ENCODE measurements at regions not wholly inside any gene's neighbourhood (a gene's known extent, or its start where the extent isn't known, plus 50 kb on each side); places are given as distances from the start of the nearest gene placed in this dataset.

DNA sequence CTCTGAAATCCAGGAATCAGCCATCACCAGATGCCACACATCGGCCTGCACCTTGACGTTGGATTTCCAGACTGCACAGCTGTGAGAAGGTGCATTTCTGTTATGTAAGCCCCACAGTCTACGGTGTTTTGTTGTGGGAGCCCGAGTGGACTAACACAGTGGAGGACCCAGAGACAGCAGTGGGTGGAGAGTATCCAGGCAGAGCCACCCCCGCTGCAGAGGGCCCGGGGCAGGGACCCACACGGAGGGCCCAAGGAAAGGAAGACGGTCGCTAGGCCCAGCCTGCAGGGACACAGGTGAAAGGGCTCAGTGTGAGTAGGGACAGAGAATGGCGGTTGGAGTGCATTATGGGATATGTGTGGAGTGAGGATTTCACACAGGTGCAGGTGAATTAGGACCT, 288.3 kb upstream of the AJAP1 start:
- Histone ChIP-seq H3K18ac (ENCODE audit: low read depth, low read length) (no peak overlapping the region), H3K79me1 (ENCODE audit: low read depth in 1 of 2, low read length in 2 of 2) (no peaks in the 10 kb centered on the region), H3K9me3 (ENCODE audit: control insufficient read depth, insufficient read depth, low read length) (peaks cover 29% of the 10 kb centered on the region), H4K8ac (ENCODE audit: low read depth in 2 of 2, low read length in 2 of 2) (no peak overlapping the region), H3K27ac (ENCODE audit: insufficient read depth, low read length) (no peak overlapping the region), H3K9me1 (ENCODE audit: insufficient read depth, low read length) (no peaks in the 10 kb centered on the region), H3K56ac (ENCODE audit: extremely low read depth, insufficient read depth, low read length) (no peak overlapping the region), H3K4me2 (ENCODE audit: low read depth, low read length) (no peak overlapping the region), H2BK5ac (ENCODE audit: low read depth, low read length, poor library complexity, severe bottlenecking) (no peak overlapping the region), H4K5ac (ENCODE audit: low read depth, low read length) (no peak overlapping the region), H3K23ac (ENCODE audit: low read depth, low read length) (no peak overlapping the region), H2BK15ac (ENCODE audit: low read depth, low read length) (no peak overlapping the region), H2AFZ (replicated peaks; ENCODE audit: low read length, poor library complexity) (peak overlapping the region; percentile 21), H3K4me3 (ENCODE audit: insufficient read depth, low read depth, low read length) (no peak overlapping the region), H3K36me3 (ENCODE audit: control insufficient read depth, insufficient read depth, low read length) (no peaks in the 10 kb centered on the region), H3K14ac (replicated peaks; ENCODE audit: low read depth, low read length) (no peak overlapping the region), H3K4ac (ENCODE audit: low read depth, low read length) (no peak overlapping the region), H2AK5ac (ENCODE audit: low read depth, low read length) (no peak overlapping the region), H3K4me1 (ENCODE audit: control insufficient read depth, insufficient read depth, low read length) (no peaks in the 10 kb centered on the region), H2BK20ac (ENCODE audit: low read depth, low read length) (no peak overlapping the region), H2AK9ac (replicated peaks; ENCODE audit: low read depth, low read length, poor library complexity) (no peak overlapping the region), H4K20me1 (ENCODE audit: insufficient read depth, low read length) (no peaks in the 10 kb centered on the region), H4K91ac (ENCODE audit: insufficient read depth, low read depth, low read length) (no peak overlapping the region), H3K9ac (ENCODE audit: low read depth, low read length) (no peak overlapping the region), H2BK120ac (ENCODE audit: low read depth, low read length) (no peak overlapping the region), H3K27me3 (ENCODE audit: control insufficient read depth, insufficient read depth, low read length) (no peaks in the 10 kb centered on the region)
- TF ChIP-seq NFE2L2 (IDR thresholded peaks at IDR 0.05; ENCODE audit: low read depth, low read length) (no peak), CHD1 (IDR thresholded peaks at IDR 0.05; ENCODE audit: low read depth, low read length) (no peak), POLR2A (IDR thresholded peaks at IDR 0.05; ENCODE audit: low read depth, low read length) (no peak), MAFK (IDR thresholded peaks at IDR 0.05; ENCODE audit: low read depth, low read length) (no peak), RFX5 (IDR thresholded peaks at IDR 0.05; ENCODE audit: low read depth, low read length) (no peak), CEBPB (IDR thresholded peaks at IDR 0.05; ENCODE audit: low read depth, low read length) (no peak), BHLHE40 (IDR thresholded peaks at IDR 0.05; ENCODE audit: low read depth, low read length) (no peak), MAZ (IDR thresholded peaks at IDR 0.05; ENCODE audit: borderline replicate concordance, low read depth, low read length) (no peak), FOS (IDR thresholded peaks at IDR 0.05; ENCODE audit: low read depth, low read length) (no peak), MXI1 (IDR thresholded peaks at IDR 0.05; ENCODE audit: borderline replicate concordance, low read depth, low read length) (no peak), RCOR1 (IDR thresholded peaks at IDR 0.05; ENCODE audit: insufficient replicate concordance, low read length) (no peak)
- TF ChIP-seq, protein P1, sequence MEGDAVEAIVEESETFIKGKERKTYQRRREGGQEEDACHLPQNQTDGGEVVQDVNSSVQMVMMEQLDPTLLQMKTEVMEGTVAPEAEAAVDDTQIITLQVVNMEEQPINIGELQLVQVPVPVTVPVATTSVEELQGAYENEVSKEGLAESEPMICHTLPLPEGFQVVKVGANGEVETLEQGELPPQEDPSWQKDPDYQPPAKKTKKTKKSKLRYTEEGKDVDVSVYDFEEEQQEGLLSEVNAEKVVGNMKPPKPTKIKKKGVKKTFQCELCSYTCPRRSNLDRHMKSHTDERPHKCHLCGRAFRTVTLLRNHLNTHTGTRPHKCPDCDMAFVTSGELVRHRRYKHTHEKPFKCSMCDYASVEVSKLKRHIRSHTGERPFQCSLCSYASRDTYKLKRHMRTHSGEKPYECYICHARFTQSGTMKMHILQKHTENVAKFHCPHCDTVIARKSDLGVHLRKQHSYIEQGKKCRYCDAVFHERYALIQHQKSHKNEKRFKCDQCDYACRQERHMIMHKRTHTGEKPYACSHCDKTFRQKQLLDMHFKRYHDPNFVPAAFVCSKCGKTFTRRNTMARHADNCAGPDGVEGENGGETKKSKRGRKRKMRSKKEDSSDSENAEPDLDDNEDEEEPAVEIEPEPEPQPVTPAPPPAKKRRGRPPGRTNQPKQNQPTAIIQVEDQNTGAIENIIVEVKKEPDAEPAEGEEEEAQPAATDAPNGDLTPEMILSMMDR (conservative IDR thresholded peaks at IDR 0.05; ENCODE audit: low read depth, low read length) = no peak
- TF ChIP-seq, protein P2, sequence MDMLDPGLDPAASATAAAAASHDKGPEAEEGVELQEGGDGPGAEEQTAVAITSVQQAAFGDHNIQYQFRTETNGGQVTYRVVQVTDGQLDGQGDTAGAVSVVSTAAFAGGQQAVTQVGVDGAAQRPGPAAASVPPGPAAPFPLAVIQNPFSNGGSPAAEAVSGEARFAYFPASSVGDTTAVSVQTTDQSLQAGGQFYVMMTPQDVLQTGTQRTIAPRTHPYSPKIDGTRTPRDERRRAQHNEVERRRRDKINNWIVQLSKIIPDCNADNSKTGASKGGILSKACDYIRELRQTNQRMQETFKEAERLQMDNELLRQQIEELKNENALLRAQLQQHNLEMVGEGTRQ (IDR thresholded peaks at IDR 0.05; ENCODE audit: low read depth, low read length) = no peak
- POLR2A ChIA-PET (ENCODE audit: unreplicated experiment) = no interaction called here
- in situ Hi-C loops (cut with MboI; ENCODE audit: low sequenced_read_pairs) (no loop called here), dilution Hi-C loops (cut with HindIII; ENCODE audit: low sequenced_read_pairs, unreplicated experiment) (no loop called here), intact Hi-C loops (cut with micrococcal nuclease) (no loop called here)
- CTCF ChIA-PET = no interaction called here
- ATAC-seq (ENCODE audit: low read depth) (no peak), DNase-seq (no peak)
- WGBS, 2 experiments (ENCODE audit: extremely low coverage in 2 of 2, insufficient read length in 1 of 2) = 45% methylated on average over 5 of the region's 10 CpGs; no CpG with 5 or more reads in 1 of the 2 experiments
- no TSS peak for BruUV-seq (replicated peaks)
